HepG2 (cell line): ENCODE measurements at regions not wholly inside any gene's neighbourhood (a gene's known extent, or its start where the extent isn't known, plus 50 kb on each side); places are given as distances from the start of the nearest gene placed in this dataset.

Experiments used
- ATAC-seq: fragments of 200-7000 bp; cut with Tn5 transposase; 3 replicates; pipeline ENCODE4 v1.9.1; 2020; ENCODE audit warnings: mild to moderate bottlenecking, moderate library complexity
- BruUV-seq: library from RNA; stranded (reverse); fragments of 400-500 nt; replicated peaks from 2 replicates; lab custom pipeline; 2021; lab: Mats Ljungman, UMichigan
- CTCF ChIA-PET: fragments of 300-600 bp; formaldehyde crosslinking; extraction: SDS; loops from one replicate; lab custom pipeline; 2021; ENCODE audit warnings: low total read pairs, inconsistent platforms, low intra/inter-chr PET ratio; lab: Yijun Ruan, JAX
- POLR2A ChIA-PET: fragments of 350-600 bp; sonication (Branson Sonifier 250); formaldehyde crosslinking; loops from one replicate; lab custom pipeline; 2020; ENCODE audit warnings: antibody characterized with exemption, inconsistent platforms; lab: Yijun Ruan, JAX
- DNase-seq: peaks from one replicate; pipeline ENCODE4 v3.0.0-alpha.2; 2015; ENCODE audit warnings: low spot score
- FAIRE-seq: peaks from 3 replicates; lab custom pipeline; 2011; peaks lifted over from hg19 to GRCh38; lab: Jason Lieb, UNC
- H2AFZ ChIP-seq: one replicate; pipeline ENCODE4 v1.6.1; 2011; ENCODE audit warnings: low read length, inconsistent platforms
- H3K27ac ChIP-seq: fragments of 300-600 bp; 3 replicates; pipeline ENCODE4 v1.8.0; 2011; ENCODE audit warnings: mixed run types, mild to moderate bottlenecking, mixed read lengths, low read length, inconsistent platforms; ENCODE audit not compliant: insufficient read depth; ENCODE audit errors: extremely low read length
- H3K27me3 ChIP-seq, 2 experiments: fragments of 200-600 bp in 1 of 2; 2 replicates in 1 of 2; 3 replicates in 1 of 2; pipeline versions ENCODE4 v1.6.0 to v1.8.0; 2011; ENCODE audit warnings: low read length in 2 of 2, mild to moderate bottlenecking in 2 of 2, moderate library complexity in 2 of 2, inconsistent platforms in 1 of 2; ENCODE audit not compliant: insufficient read depth in 2 of 2, control insufficient read depth in 1 of 2
- H3K36me3 ChIP-seq, 2 experiments: fragments of 200-600 bp in 1 of 2; replicated peaks in 1 of 2; 2 replicates in 1 of 2; 3 replicates in 1 of 2; pipeline versions ENCODE4 v1.5.1 to v1.8.0; 2011; ENCODE audit warnings: low read length in 2 of 2, inconsistent platforms in 1 of 2; ENCODE audit not compliant: insufficient read depth in 2 of 2, control insufficient read depth in 1 of 2
- H3K4me1 ChIP-seq: 2 replicates; pipeline ENCODE4 v1.5.1; 2012; ENCODE audit warnings: low read length, inconsistent platforms; ENCODE audit not compliant: insufficient read depth
- H3K4me2 ChIP-seq: 2 replicates; pipeline ENCODE4 v1.6.0; 2011; ENCODE audit warnings: low read depth, low read length, inconsistent platforms
- H3K4me3 ChIP-seq, 3 experiments: fragments of 200-600 bp in 1 of 3; sonication (generic), shearing (Covaris generic) in 1 of 3; replicated peaks in 1 of 3; 2 replicates each; pipeline ENCODE4 v1.5.1; 2011 to 2016; ENCODE audit warnings: low read length in 3 of 3, inconsistent platforms in 2 of 3, low read depth in 2 of 3, mild to moderate bottlenecking in 2 of 3, control low read depth in 1 of 3, mixed read lengths in 1 of 3; ENCODE audit not compliant: insufficient read depth in 1 of 3
- H3K79me2 ChIP-seq: one replicate; pipeline ENCODE4 v1.6.1; 2011; ENCODE audit warnings: low read length, inconsistent platforms; ENCODE audit not compliant: insufficient read depth
- H3K9ac ChIP-seq: 2 replicates; pipeline ENCODE4 v1.6.0; 2011; ENCODE audit warnings: mild to moderate bottlenecking, low read depth, low read length, inconsistent platforms; ENCODE audit not compliant: insufficient read depth
- H3K9me3 ChIP-seq: 2 replicates; pipeline ENCODE4 v1.5.1; 2012; ENCODE audit warnings: mild to moderate bottlenecking, low read length
- H4K20me1 ChIP-seq: 2 replicates; pipeline ENCODE4 v1.6.0; 2011; ENCODE audit warnings: inconsistent platforms, mild to moderate bottlenecking, low read length, moderate library complexity; ENCODE audit not compliant: insufficient read depth
- ARID2 ChIP-seq: sonication (generic); formaldehyde crosslinking; IDR thresholded peaks from 2 replicates; pipeline ENCODE4 v1.8.1; 2022; ENCODE audit warnings: mild to moderate bottlenecking, missing genetic modification reagents, borderline replicate concordance
- ATF1 ChIP-seq: IDR thresholded peaks from 2 replicates; pipeline ENCODE4 v1.6.1; 2016; ENCODE audit warnings: mild to moderate bottlenecking, control low read depth
- BCL6 ChIP-seq: IDR thresholded peaks from 2 replicates; pipeline ENCODE4 v1.6.1; 2016; ENCODE audit warnings: missing genetic modification reagents, missing compliant biosample characterization
- FOXK2 ChIP-seq: fragments of 450-650 bp; IDR thresholded peaks from 2 replicates; pipeline ENCODE4 v1.6.1; 2016
- PHB2 ChIP-seq: fragments of 450-650 bp; IDR thresholded peaks from 2 replicates; pipeline ENCODE4 v1.6.1; 2018; ENCODE audit not compliant: partially characterized antibody
- ZFYVE20 ChIP-seq: sonication (generic); formaldehyde crosslinking; IDR thresholded peaks from 2 replicates; pipeline ENCODE4 v1.8.0; 2023; ENCODE audit warnings: low read depth, mild to moderate bottlenecking, moderate library complexity, missing genetic modification reagents, borderline replicate concordance
- ZNF660 ChIP-seq: sonication (generic); formaldehyde crosslinking; IDR thresholded peaks from 2 replicates; pipeline ENCODE4 v1.5.1; 2020; ENCODE audit warnings: mild to moderate bottlenecking, low read depth, missing genetic modification reagents, borderline replicate concordance
- ZNF687 ChIP-seq: sonication (generic); formaldehyde crosslinking; IDR thresholded peaks from 2 replicates; pipeline ENCODE4 v1.5.1; 2020; ENCODE audit warnings: mild to moderate bottlenecking, missing genetic modification reagents, moderate library complexity
- ZNF891 ChIP-seq: sonication (generic); formaldehyde crosslinking; IDR thresholded peaks from 2 replicates; pipeline ENCODE4 v1.5.0; 2020; ENCODE audit warnings: mild to moderate bottlenecking, missing genetic modification reagents
- WGBS: methylation state at CpG from one replicate; pipeline ENCODE4 v1.1.6; 2017; ENCODE audit warnings: low lambda C conversion rate; 5-methylcytosine and 5-hydroxymethylcytosine counted together
- in situ Hi-C: cut with HindIII; loops from 2 replicates; pipeline ENCODE4 v1.10.0; 2017; ENCODE audit warnings: low pct_unique_long_range_greater_than_20kb; ENCODE audit not compliant: extremely low pct_ligation_motif_present
- intact Hi-C: fragments of 100-400 bp; cut with micrococcal nuclease; formaldehyde crosslinking; loops from one replicate; pipeline ENCODE4 v1.10.0; 2022; ENCODE audit not compliant: unreplicated experiment
- TF ChIP-seq, protein P1 (sequence below): sonication (generic); formaldehyde crosslinking; IDR thresholded peaks from 2 replicates; pipeline ENCODE4 v1.5.0; 2020; ENCODE audit warnings: missing genetic modification reagents

GRCh38 chrX:39972340-39972739 lies 125.4 kb downstream of the BCOR start:
- Histone ChIP-seq H3K4me3 (no peak overlapping the region), H3K27me3 (no peaks in the 10 kb centered on the region), H3K36me3 (no peaks in the 10 kb centered on the region), H2AFZ (no peak overlapping the region), H3K79me2 (no peaks in the 10 kb centered on the region), H3K27ac (no peak overlapping the region), H3K9me3 (peaks cover 4% of the 10 kb centered on the region; the same call in 1 of the 2 replicates), H4K20me1 (no peaks in the 10 kb centered on the region), H3K4me1 (peaks cover 62% of the 10 kb centered on the region), H3K4me2 (no peak overlapping the region), H3K9ac (no peak overlapping the region)
- no peak for DNase-seq
- ChIA-PET POLR2A (no interaction called here), CTCF (no interaction called here)
- TF ChIP-seq ZNF660 (CRISPR knock-in tag) (no peak), ZFYVE20 (CRISPR knock-in tag) (no peak)
- BruUV-seq = no TSS peak
- intact Hi-C loops = no loop called here
- 20% methylated on average over 1 of the region's 7 CpGs for WGBS
- in situ Hi-C loops = no loop called here
- FAIRE-seq = no peak
- no peak for ATAC-seq

GRCh38 chrX:39973810-39974209 lies 123.9 kb downstream of the BCOR start:
- Histone ChIP-seq H3K4me2 (peak overlapping the region; percentile 55), H4K20me1 (no peaks in the 10 kb centered on the region), H3K27me3 (no peaks in the 10 kb centered on the region), H3K36me3 (no peaks in the 10 kb centered on the region), H2AFZ (no peak overlapping the region), H3K9ac (no peak overlapping the region), H3K4me3 (peak overlapping the region in 1 of 3 experiments; percentile 38; a peak in 2 of 6 replicates), H3K79me2 (no peaks in the 10 kb centered on the region), H3K4me1 (peaks cover 66% of the 10 kb centered on the region), H3K27ac (no peak overlapping the region), H3K9me3 (peaks cover 4% of the 10 kb centered on the region; the same call in 1 of the 2 replicates)
- CTCF ChIA-PET = no interaction called here
- in situ Hi-C loops (no loop called here), intact Hi-C loops (no loop called here)
- DNase-seq (peak; percentile 31), FAIRE-seq (no peak), ATAC-seq (peak; percentile 76)
- BruUV-seq = no TSS peak
- POLR2A ChIA-PET = interaction anchor here (1.3 kb wide), 1 partner anchor 39 kb away, joined by 6 read pairs; no protein-coding TSS in a partner anchor
- 0% methylated on average over 3 of the region's 8 CpGs for WGBS
- peak; percentile 58 for TF ChIP-seq ZNF687 (CRISPR knock-in tag)
- TF ChIP-seq ARID2 = no peak
- TF ChIP-seq, protein P1, sequence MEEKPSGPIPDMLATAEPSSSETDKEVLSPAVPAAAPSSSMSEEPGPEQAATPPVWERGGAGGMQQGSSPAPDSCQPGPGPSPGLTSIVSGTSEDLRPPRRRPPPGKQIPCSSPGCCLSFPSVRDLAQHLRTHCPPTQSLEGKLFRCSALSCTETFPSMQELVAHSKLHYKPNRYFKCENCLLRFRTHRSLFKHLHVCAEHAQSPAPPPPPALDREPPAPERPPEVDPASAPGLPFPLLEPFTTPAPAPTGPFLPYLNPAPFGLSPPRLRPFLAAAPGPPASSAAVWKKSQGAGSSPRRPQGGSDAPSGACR (CRISPR knock-in tag) = no peak
- TF ChIP-seq ZNF891 = no peak
- TF ChIP-seq FOXK2 = no peak
- no peak for TF ChIP-seq ATF1 (CRISPR knock-in tag)
- TF ChIP-seq BCL6 = peak; percentile 63
- no peak for TF ChIP-seq PHB2
